HG03159 (cell line): ENCODE measurements at regions not wholly inside any gene's neighbourhood (a gene's known extent, or its start where the extent isn't known, plus 50 kb on each side); places are given as distances from the start of the nearest gene placed in this dataset.
"Not testable (repeated sequence)": the region's sequence is repeated elsewhere in the genome, so short reads cannot be mapped to it uniquely, and the experiment has no call there.

Source experiments
- ATAC-seq: cut with Tn5 transposase; IDR thresholded peaks from one replicate; pipeline ENCODE4 v1.9.1; 2021; ENCODE audit warnings: mild to moderate bottlenecking, moderate library complexity; ENCODE audit not compliant: unreplicated experiment

- ATAC-seq, result no peak
Observed at GRCh38 chr9:15113288-15113687, 193.7 kb downstream of the TTC39B start.

GRCh38 chr9:15111071-15111470 is 195.9 kb downstream of the TTC39B start:
- ATAC-seq, result no peak

DNA sequence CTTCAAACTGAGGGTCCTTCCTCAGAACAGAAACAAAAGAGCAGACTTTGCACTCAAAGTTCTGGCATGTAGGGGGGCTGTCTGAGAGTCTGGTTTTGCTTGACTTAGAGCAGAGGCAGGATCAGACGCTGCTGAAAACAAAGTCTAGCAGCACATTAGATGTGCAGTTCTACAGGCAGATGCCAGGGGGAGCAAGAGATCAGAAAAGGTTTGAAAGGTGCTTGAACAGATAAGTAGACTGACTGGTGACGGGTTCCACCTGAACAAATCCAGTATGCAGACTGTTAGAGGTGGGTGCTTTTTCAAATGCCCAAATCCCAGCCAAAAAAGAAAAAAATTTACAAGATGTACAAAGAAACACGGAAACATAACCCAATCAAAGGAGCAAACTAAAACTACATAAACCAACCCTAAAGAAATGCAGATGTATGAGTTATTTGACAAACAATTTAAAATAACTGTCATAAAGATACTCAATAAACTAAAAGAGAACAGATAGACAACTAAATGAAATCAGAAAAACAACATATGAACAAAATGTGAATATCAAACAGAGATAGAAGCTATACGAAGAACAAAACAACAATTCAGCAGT is 194.7 kb upstream of the FREM1 start:
- peak; percentile 94 for ATAC-seq

DNA sequence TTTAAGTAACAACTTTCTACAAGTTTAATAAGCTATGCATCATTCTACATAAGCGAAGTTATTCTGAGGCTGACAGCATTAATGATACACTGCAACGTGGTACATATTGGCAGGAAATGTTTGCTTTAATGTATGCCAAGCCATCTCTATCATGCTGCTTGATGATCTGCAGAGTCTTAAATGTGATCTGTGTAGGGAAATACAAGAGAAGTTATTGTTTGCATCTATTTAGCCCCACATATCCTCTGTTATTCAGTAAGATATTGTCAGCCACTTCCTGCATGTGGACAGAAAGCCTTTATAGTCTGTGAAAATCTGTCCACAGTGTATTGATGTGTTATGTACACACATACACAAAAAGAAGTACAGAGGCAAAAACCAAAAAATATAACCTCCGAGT is 193.1 kb upstream of the FREM1 start:
- no peak for ATAC-seq

DNA sequence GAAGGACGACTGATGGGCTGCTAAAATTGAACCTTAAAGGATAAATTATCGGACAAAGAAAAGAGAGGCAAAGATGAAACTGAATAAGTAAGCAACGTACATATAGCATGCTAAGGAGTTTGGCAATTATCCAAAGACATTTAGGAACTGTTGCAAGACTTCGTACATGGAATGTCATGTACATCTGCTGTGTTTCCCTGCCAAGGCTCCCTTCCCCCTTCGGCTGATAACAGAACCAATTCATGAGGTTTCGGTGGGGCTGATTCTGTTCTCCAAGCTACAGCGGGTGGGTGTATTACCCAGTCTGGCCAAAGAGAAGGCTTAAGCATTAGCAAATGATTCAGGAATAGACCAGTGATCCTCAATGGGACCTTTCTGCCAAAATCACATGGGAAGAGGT is 190.9 kb upstream of the FREM1 start:
- ATAC-seq, result no peak

DNA sequence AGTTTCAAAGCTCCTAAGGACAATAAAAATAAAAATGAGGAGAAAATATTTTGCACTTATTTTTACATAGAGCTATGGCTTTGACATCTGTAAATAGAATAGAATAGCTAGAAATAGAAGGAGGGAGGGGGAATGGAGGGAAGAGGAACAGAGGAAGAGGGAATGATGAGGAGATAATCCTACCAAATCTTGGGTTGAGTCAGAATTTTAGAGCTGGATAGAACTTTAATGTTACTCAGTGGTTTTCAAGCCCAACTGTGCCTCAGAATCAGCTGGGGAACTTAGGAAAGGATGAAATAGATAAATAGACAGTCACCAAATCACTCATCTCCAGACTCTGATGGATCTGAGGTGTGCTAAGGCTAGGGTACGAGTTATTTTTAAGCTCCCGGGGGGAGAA is 190.3 kb upstream of the FREM1 start:
- ATAC-seq, result no peak

GRCh38 chr9:15096972-15097371 is 186.7 kb upstream of the FREM1 start:
- no peak for ATAC-seq

GRCh38 chr9:15086778-15087324 is 176.6 kb upstream of the FREM1 start:
- ATAC-seq, result no peak

DNA sequence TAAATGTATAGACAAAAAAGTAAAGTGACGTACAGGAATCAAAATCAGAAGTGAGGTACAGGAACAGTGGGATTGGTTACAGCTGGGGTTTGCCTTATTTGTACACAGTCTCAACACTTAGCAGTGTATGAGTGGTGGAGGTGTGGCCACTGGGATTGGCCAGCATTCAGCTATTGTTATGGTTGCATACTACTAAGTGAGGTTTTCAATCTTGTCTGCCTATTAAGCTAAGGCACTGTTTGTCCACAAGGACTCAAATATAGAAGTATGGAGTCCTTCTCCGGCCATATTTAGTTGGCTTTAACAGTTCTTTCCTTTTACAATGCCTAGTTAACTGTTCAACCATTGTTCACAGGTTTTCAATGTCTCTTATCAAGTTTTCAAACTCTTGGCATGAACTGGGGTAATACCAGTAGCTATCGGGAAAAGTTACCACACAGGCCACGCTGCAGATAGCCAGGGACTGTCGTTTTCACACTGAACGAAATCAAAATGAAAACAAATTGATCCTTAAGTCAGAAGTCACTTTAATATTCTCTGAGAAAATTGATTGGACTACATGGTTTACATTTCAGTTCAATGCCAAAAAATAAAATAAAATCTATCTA is 176.0 kb upstream of the FREM1 start:
- ATAC-seq, result no peak

DNA sequence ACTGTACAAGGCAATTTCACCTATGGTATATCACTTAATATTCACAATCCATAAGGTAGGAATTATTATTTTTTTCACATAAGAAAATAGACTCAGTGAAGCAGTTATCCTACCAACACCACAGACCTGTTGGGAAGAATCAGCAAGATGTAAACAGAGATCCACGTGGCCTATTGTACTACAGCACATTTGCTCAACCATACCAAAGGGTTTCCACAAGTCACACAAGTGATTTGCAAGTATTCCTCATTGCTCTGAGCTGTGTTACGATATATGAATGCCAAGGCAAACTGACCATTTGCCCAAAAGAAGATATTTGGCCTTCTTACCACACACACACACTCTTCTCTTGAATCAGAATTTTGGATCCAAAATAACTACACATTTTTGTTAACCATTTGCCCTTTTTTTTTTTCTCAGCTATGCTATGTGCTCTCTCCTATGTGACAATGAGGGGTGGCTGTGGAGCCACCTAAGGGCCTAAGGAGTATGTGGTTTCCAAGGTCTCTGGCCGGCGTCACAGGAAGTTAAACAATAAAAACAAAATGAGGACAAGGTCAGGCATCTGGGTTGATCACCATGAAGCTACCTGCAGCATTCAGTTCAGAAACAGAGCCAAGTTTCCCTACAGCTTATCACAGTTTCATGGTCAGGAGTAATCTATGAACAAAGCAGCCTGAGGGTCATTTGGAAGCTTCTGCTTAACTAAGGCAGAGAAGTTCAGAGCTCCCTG is 171.0 kb upstream of the FREM1 start:
- ATAC-seq, result no peak

GRCh38 chr9:15080401-15080800 is 170.2 kb upstream of the FREM1 start:
- no peak for ATAC-seq

- ATAC-seq, result no peak
Observed at GRCh38 chr9:15079989-15080388, 169.8 kb upstream of the FREM1 start.

- ATAC-seq, result no peak
Observed at GRCh38 chr9:15077946-15078729, 167.9 kb upstream of the FREM1 start.

- ATAC-seq, result no peak
Observed at GRCh38 chr9:15073620-15074019, 163.4 kb upstream of the FREM1 start.

- no peak for ATAC-seq
Observed at GRCh38 chr9:15070716-15071115, 160.5 kb upstream of the FREM1 start.

- no peak for ATAC-seq
Observed at GRCh38 chr9:15069106-15069505, 158.9 kb upstream of the FREM1 start.

- no peak for ATAC-seq
Observed at GRCh38 chr9:15068261-15068660, 158.0 kb upstream of the FREM1 start.

GRCh38 chr9:15059003-15059402 is 148.8 kb upstream of the FREM1 start:
- ATAC-seq, result no peak

GRCh38 chr9:15058236-15058635 is 148.0 kb upstream of the FREM1 start:
- ATAC-seq, result no peak

GRCh38 chr9:15055284-15055683 is 145.1 kb upstream of the FREM1 start:
- ATAC-seq, result not testable (repeated sequence)

GRCh38 chr9:15048772-15049171 is 138.5 kb upstream of the FREM1 start:
- no peak for ATAC-seq
